ENCODE measurements at regions not wholly inside any gene's neighbourhood (a gene's known extent, or its start where the extent isn't known, plus 50 kb on each side); places are given as distances from the start of the nearest gene placed in this dataset.

DNA sequence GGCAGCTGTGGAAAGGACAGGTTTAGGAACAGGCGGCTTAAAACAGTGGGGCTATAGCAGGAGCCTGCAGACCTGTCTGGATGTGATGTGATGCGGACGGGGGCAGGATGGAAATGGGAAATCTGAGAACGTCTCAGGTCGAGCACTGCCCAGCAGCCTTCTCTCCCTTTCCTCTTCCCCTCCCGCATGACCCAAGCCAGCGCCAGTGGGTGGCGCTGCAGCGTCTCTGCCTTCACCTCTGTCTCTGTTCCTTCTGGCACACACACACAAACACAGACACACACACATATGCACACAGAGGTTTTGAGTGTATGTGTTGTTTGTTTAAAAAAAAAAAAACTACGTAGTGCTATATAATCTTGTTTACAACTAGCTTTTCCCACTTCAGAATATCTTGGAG lies 82.0 kb upstream of the SLC66A3 start:
- peak; percentile 40 for DNase-seq (ENCODE audit: extremely low read depth, insufficient read length)
- Histone ChIP-seq H3K36me3 (ENCODE audit: control insufficient read depth, insufficient read depth, low read length) (no peaks in the 10 kb centered on the region), H3K27me3 (replicated peaks; ENCODE audit: control insufficient read depth, insufficient read depth, low read length) (no peaks in the 10 kb centered on the region; the same call in none of the 2 replicates), H3K4me3 (replicated peaks; ENCODE audit: low read depth, low read length) (no peak overlapping the region)
- TF ChIP-seq, protein P1, sequence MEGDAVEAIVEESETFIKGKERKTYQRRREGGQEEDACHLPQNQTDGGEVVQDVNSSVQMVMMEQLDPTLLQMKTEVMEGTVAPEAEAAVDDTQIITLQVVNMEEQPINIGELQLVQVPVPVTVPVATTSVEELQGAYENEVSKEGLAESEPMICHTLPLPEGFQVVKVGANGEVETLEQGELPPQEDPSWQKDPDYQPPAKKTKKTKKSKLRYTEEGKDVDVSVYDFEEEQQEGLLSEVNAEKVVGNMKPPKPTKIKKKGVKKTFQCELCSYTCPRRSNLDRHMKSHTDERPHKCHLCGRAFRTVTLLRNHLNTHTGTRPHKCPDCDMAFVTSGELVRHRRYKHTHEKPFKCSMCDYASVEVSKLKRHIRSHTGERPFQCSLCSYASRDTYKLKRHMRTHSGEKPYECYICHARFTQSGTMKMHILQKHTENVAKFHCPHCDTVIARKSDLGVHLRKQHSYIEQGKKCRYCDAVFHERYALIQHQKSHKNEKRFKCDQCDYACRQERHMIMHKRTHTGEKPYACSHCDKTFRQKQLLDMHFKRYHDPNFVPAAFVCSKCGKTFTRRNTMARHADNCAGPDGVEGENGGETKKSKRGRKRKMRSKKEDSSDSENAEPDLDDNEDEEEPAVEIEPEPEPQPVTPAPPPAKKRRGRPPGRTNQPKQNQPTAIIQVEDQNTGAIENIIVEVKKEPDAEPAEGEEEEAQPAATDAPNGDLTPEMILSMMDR (IDR thresholded peaks at IDR 0.05; ENCODE audit: insufficient read depth, low read length, poor library complexity, severe bottlenecking), result peak; percentile 64

DNA sequence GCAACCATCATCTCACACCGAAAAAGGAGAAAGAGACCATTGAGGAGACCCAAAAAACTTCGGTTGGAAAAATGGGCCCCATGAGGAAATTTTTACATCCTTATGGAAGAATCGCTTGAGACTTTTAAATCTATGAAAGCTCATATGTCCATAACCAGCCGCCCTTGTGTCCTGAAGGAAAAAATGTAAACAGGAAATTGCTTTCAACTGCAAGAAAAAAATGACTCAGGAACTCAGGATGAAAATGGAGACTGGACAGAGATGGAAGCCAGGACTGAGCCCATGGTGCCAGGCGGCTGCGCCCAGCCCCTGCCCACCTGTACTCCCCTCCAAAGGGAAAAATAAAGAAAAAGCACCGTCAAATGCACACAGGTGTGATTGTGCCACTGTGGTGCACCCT lies 81.5 kb upstream of the SLC66A3 start:
- Histone ChIP-seq H3K27me3 (replicated peaks; ENCODE audit: control insufficient read depth, insufficient read depth, low read length) (no peaks in the 10 kb centered on the region; the same call in none of the 2 replicates), H3K36me3 (ENCODE audit: control insufficient read depth, insufficient read depth, low read length) (no peaks in the 10 kb centered on the region), H3K4me3 (replicated peaks; ENCODE audit: low read depth, low read length) (no peak overlapping the region)
- TF ChIP-seq, protein P1 (IDR thresholded peaks at IDR 0.05; ENCODE audit: insufficient read depth, low read length, poor library complexity, severe bottlenecking), result no peak
- DNase-seq (ENCODE audit: extremely low read depth, insufficient read length), result no peak

DNA sequence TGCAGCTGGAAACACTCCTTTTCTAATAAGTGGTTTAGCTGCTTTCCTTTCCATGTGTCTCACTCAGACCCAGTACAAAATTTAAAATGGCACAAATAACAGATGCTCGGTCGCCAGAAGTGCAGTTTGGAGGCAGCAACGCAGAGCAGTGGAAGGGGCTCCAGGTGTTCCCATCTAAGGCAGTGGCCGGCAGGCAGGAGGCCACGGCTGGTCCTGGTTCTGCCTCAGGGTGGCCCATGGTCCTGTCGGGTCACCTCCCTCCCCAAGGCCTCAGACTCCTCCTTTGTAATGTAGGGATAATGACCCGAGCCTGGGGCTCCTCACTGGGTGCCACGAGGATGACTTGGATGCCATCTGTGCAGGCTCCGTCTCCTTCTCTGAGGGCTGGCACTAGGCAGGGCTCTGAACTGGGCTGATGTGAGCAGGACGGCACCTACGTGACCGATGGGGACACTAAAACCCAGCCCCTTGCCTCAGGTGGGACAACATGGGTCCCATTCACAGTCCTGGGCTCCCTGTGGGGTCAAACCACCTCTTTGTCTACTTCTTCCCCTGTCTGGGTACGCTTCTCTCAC lies 80.9 kb upstream of the SLC66A3 start:
- TF ChIP-seq, protein P1 (IDR thresholded peaks at IDR 0.05; ENCODE audit: insufficient read depth, low read length, poor library complexity, severe bottlenecking), result no peak
- no peaks in the 10 kb centered on the region; the same call in none of the 2 replicates for H3K27me3 ChIP-seq (replicated peaks; ENCODE audit: control insufficient read depth, insufficient read depth, low read length)
- H3K4me3 ChIP-seq (replicated peaks; ENCODE audit: low read depth, low read length), result no peak overlapping the region
- no peaks in the 10 kb centered on the region for H3K36me3 ChIP-seq (ENCODE audit: control insufficient read depth, insufficient read depth, low read length)
- no peak for DNase-seq (ENCODE audit: extremely low read depth, insufficient read length)

DNA sequence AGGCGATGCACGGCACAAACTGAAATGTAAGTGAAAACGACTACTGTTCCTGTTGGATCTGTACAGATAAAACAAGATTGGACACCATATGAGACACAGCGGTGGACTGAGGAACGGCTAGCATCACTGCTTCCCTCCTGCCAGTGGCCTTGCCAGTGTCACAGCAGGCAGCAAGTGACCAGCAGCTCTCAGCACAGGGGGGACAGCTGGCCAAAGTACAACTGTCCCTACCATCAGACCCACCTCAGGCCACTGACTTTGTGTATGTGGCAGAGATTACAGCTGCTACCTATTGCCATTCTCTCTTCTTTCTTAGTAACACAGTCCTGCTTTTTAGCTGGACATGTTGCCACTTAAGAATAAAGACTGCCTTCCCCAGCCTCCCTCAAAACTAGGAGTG lies 80.0 kb upstream of the SLC66A3 start:
- no peaks in the 10 kb centered on the region for H3K36me3 ChIP-seq (ENCODE audit: control insufficient read depth, insufficient read depth, low read length)
- no peak for DNase-seq (ENCODE audit: extremely low read depth, insufficient read length)
- no peak overlapping the region for H3K4me3 ChIP-seq (replicated peaks; ENCODE audit: low read depth, low read length)
- TF ChIP-seq, protein P1 (IDR thresholded peaks at IDR 0.05; ENCODE audit: insufficient read depth, low read length, poor library complexity, severe bottlenecking), result no peak
- no peaks in the 10 kb centered on the region; the same call in 1 of the 2 replicates for H3K27me3 ChIP-seq (replicated peaks; ENCODE audit: control insufficient read depth, insufficient read depth, low read length)

DNA sequence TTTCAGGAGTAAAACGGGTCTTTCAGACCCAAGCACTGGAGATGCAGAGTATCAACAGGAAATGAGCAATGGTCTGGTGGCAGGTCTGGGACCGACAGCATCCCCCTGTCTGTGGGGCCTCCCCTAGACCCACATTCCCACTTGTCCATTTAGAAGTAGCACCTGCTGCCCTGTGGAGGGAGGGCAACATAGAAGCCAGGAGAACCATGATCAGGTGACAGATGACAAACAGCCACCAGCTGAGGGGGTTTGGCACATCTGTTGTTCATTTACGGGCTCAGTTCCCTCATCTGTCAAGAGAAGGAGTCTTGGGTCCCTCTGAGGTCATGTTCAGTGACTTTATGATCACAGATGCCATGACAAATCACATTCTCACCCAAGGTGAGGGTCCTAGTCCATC lies 77.9 kb upstream of the SLC66A3 start:
- no peak overlapping the region for H3K4me3 ChIP-seq (replicated peaks; ENCODE audit: low read depth, low read length)

More for the DNA sequence above, 77.9 kb upstream of the SLC66A3 start:
- no peak for DNase-seq (ENCODE audit: extremely low read depth, insufficient read length)
- TF ChIP-seq, protein P1 (IDR thresholded peaks at IDR 0.05; ENCODE audit: insufficient read depth, low read length, poor library complexity, severe bottlenecking), result no peak
- Histone ChIP-seq H3K27me3 (replicated peaks; ENCODE audit: control insufficient read depth, insufficient read depth, low read length) (no peaks in the 10 kb centered on the region; the same call in 1 of the 2 replicates), H3K36me3 (ENCODE audit: control insufficient read depth, insufficient read depth, low read length) (no peaks in the 10 kb centered on the region)
